Lower leg skin (tissue), 4 donors: ENCODE measurements at regions not wholly inside any gene's neighbourhood (a gene's known extent, or its start where the extent isn't known, plus 50 kb on each side); places are given as distances from the start of the nearest gene placed in this dataset.

Experiments
- DNase-seq, 2 donors: peaks; one replicate each; pipeline ENCODE4 v3.0.0-alpha.2; 2019; ENCODE audit warnings: low spot score in 2 of 2
- H3K4me3 ChIP-seq: fragments of 200-600 bp; sonication (generic); 2 replicates; pipeline ENCODE4 v1.5.1; 2017; ENCODE audit warnings: mild to moderate bottlenecking, low read depth; ENCODE audit not compliant: poor library complexity, severe bottlenecking
- CTCF ChIP-seq, 3 donors: fragments of 450-650 bp; IDR thresholded peaks; one replicate each; pipeline ENCODE4 v1.5.1; 2016; ENCODE audit warnings: antibody characterized with exemption in 3 of 3, mild to moderate bottlenecking in 3 of 3, moderate library complexity in 2 of 3
- POLR2A ChIP-seq, 2 donors: fragments of 450-650 bp; IDR thresholded peaks; one replicate each; pipeline ENCODE4 v1.6.1; 2016 to 2017; ENCODE audit warnings: antibody characterized with exemption in 2 of 2, mild to moderate bottlenecking in 1 of 2, moderate library complexity in 1 of 2
- WGBS, 2 donors: methylation state at CpG; one replicate each; pipeline ENCODE4 v1.1.5; 2018; 5-methylcytosine and 5-hydroxymethylcytosine counted together
- intact Hi-C: fragments of 100-400 bp; cut with DNase I; formaldehyde crosslinking; loops from one replicate; pipeline ENCODE4 v1.15.0; 2023; ENCODE audit warnings: low total_unique reads

DNA sequence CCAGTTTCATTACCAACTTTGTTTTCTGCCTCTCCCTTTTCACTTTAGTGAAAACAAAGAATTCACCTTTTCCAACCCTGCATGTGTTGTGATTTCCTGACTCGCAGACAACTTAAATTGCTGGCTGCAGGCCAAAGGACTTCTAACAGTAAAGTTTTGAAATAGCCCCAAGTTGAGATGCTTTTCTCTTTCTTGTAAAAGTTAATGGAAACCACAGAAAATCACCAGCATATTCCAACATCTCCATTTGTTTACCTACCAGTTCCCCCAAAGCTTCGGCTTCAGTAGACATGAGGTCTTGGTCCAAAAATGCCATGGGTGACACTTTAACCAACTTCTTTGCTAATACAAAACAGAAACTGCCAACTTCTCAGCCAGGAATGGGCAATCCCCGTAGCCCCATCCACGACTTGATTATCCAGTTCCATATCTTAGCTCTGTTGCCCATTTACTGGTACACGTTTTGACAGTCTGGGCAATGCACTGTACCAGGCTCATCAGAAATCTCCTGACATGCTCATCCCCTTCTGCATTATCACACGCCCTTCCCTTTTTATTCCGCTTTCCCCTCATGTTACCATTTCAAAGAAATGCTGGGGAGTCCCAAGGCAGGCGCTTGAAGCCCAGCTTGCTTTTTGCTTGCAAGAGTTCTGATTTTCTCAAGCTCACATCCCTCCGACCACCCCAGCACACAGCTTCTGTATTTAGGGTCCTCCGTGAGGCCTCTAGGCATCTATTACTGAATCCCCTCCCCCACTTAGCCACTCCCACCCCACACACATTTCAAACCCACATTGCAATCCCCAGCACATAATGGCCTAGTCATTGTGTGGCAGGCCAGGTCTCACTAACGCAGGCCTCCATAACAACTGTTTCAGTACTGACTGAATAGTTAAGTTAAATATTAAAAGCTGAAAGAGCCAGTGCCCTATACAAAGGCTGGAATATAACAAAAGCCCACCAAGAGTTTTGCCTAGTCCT, 137.9 kb upstream of the S100G start:
- intact Hi-C loops: no loop called here
- no peak overlapping the region for H3K4me3 ChIP-seq
- 80 to 83% methylated on average over 11 of the region's 11 CpGs for WGBS, 2 donors
- TF ChIP-seq POLR2A (IDR thresholded peaks at IDR 0.05) (no peak), CTCF (IDR thresholded peaks at IDR 0.05) (no peak)
- no peak for DNase-seq

DNA sequence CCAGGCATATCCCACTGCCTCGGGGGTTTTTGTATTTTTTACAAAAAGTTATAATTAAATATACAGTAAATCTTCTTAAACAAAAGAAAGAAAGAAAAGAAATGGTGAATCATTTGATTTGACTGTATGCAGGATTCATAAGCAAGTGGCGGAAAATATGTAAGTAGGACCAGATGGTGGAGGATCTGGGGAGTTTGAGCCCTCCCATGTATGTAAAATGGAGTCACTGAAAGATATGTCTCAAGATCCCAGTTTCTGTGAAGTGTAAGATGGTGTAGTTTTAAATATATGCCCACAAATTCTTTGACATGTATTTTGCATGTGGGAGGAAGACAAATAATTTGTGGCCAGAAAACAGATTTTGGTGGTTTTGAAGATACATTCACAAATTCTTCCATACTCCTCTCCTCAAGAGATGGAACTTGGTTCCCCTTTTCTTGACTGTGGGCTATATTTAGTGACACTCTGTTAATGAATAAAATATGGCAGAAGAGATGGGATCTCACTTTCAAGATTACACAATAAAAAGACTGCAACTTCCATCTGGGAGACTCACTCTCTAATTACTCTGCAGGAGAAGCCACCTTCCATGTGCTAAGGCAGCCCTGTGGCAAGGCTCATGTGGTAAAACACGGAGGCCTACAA, 133.6 kb upstream of the S100G start:
- no peak overlapping the region for H3K4me3 ChIP-seq
- WGBS, 2 donors: 66 to 76% methylated on average over 3 of the region's 3 CpGs
- TF ChIP-seq POLR2A (IDR thresholded peaks at IDR 0.05) (no peak), CTCF (IDR thresholded peaks at IDR 0.05) (no peak)
- intact Hi-C loops: no loop called here
- no peak for DNase-seq

GRCh38 chrX:16517039-16517605, 132.8 kb upstream of the S100G start:
- DNase-seq: no peak
- TF ChIP-seq POLR2A (IDR thresholded peaks at IDR 0.05): no peak
- no peak for TF ChIP-seq CTCF (IDR thresholded peaks at IDR 0.05)
- no peak overlapping the region for H3K4me3 ChIP-seq
- intact Hi-C loops: no loop called here
- 54 to 62% methylated on average over 2 of the region's 2 CpGs for WGBS, 2 donors

GRCh38 chrX:16518131-16518530, 131.8 kb upstream of the S100G start:
- no peak for DNase-seq
- intact Hi-C loops: no loop called here

DNA sequence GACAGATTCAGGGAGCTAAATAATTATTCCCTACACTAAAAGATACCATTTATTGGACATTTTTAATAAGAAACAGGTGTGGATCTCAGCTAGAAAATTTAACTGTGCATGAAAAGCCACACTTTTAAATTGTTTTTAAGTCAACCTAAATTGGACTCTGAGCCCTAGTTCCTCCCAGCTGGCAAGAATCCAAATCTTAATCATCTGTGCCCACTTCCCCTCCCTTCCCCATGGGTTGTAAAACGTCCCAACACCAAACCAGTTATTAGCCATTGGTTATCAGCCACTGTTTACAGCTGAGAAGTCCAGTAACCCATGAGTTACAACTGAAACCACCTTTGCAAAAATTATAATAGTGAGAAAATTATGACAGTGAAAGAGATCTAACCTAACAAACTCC, 125.6 kb upstream of the S100G start:
- no peak for DNase-seq
- WGBS, 2 donors: 13 to 16% methylated on average over 1 of the region's 1 CpG
- intact Hi-C loops: no loop called here

More at GRCh38 chrX:16518131-16518530, 131.8 kb upstream of the S100G start:
- no peak overlapping the region for H3K4me3 ChIP-seq
- 92 to 95% methylated on average over 3 of the region's 3 CpGs for WGBS, 2 donors
- no peak for TF ChIP-seq POLR2A (IDR thresholded peaks at IDR 0.05)
- no peak for TF ChIP-seq CTCF (IDR thresholded peaks at IDR 0.05)

More for the DNA sequence above, 125.6 kb upstream of the S100G start:
- TF ChIP-seq CTCF (IDR thresholded peaks at IDR 0.05) (no peak), POLR2A (IDR thresholded peaks at IDR 0.05) (no peak)
- H3K4me3 ChIP-seq: no peak overlapping the region
